ENCODE measurements at regions not wholly inside any gene's neighbourhood (a gene's known extent, or its start where the extent isn't known, plus 50 kb on each side); places are given as distances from the start of the nearest gene placed in this dataset.
A peak's percentile ranks its signal among the peaks of the same experiment; 100 is the strongest.

GRCh38 chr11:115873813-115874212 is 369.6 kb upstream of the CADM1 start:
- no peaks in the 10 kb centered on the region for H3K36me3 ChIP-seq (replicated peaks in 1 of 2)
- H3K27ac ChIP-seq, result no peak overlapping the region
- no peaks in the 10 kb centered on the region for H3K9me3 ChIP-seq (replicated peaks in 1 of 3)
- intact Hi-C loops (cut with DNase I), result no loop called here
- no peaks in the 10 kb centered on the region for H3K4me1 ChIP-seq (replicated peaks in 1 of 2)
- DNase-seq, result no peak
- no peak for TF ChIP-seq CTCF (IDR thresholded peaks at IDR 0.05)
- TF ChIP-seq POLR2A (IDR thresholded peaks at IDR 0.05), result no peak
- H3K27me3 ChIP-seq, result no peaks in the 10 kb centered on the region
- 25 to 36% (median 28%) methylated on average over 5 of the region's 5 CpGs for WGBS, 4 donors
- no peak overlapping the region for H3K4me3 ChIP-seq

GRCh38 chr11:115872416-115872815 is 368.2 kb upstream of the CADM1 start:
- no peak for DNase-seq
- H3K4me3 ChIP-seq, result no peak overlapping the region
- no peaks in the 10 kb centered on the region for H3K4me1 ChIP-seq (replicated peaks in 1 of 2)
- TF ChIP-seq POLR2A (IDR thresholded peaks at IDR 0.05) (no peak), CTCF (IDR thresholded peaks at IDR 0.05) (no peak)
- no peaks in the 10 kb centered on the region for H3K9me3 ChIP-seq (replicated peaks in 1 of 3)
- intact Hi-C loops (cut with DNase I), result no loop called here
- H3K27me3 ChIP-seq, result no peaks in the 10 kb centered on the region
- no peak overlapping the region for H3K27ac ChIP-seq
- WGBS, 4 donors, result 53 to 73% (median 64%) methylated on average over 5 of the region's 5 CpGs
- no peaks in the 10 kb centered on the region for H3K36me3 ChIP-seq (replicated peaks in 1 of 2)

GRCh38 chr11:115871161-115871760 is 367.0 kb upstream of the CADM1 start:
- no peak for DNase-seq
- intact Hi-C loops (cut with DNase I), result no loop called here
- Histone ChIP-seq H3K4me1 (replicated peaks in 1 of 2) (no peaks in the 10 kb centered on the region), H3K4me3 (no peak overlapping the region), H3K27ac (no peak overlapping the region), H3K36me3 (replicated peaks in 1 of 2) (no peaks in the 10 kb centered on the region), H3K9me3 (replicated peaks in 1 of 3) (no peaks in the 10 kb centered on the region), H3K27me3 (no peaks in the 10 kb centered on the region)
- 87 to 91% (median 90%) methylated on average over 9 of the region's 9 CpGs for WGBS, 4 donors
- TF ChIP-seq CTCF (IDR thresholded peaks at IDR 0.05) (no peak), POLR2A (IDR thresholded peaks at IDR 0.05) (no peak)

GRCh38 chr11:115869780-115870431 is 365.7 kb upstream of the CADM1 start:
- TF ChIP-seq CTCF (IDR thresholded peaks at IDR 0.05), result peak in 4 of 6 experiments; percentile 22 to 45 (median 32)
- TF ChIP-seq POLR2A (IDR thresholded peaks at IDR 0.05), result no peak
- DNase-seq, result peak in 2 of 7 donors; percentile 10 to 15
- Histone ChIP-seq H3K36me3 (replicated peaks in 1 of 2) (no peaks in the 10 kb centered on the region), H3K27ac (no peak overlapping the region), H3K4me1 (replicated peaks in 1 of 2) (no peaks in the 10 kb centered on the region), H3K4me3 (no peak overlapping the region), H3K9me3 (replicated peaks in 1 of 3) (no peaks in the 10 kb centered on the region), H3K27me3 (no peaks in the 10 kb centered on the region)
- intact Hi-C loops (cut with DNase I), result no loop called here
- WGBS, 4 donors, result 46 to 64% (median 59%) methylated on average over 4 to 5 of the region's 5 CpGs
